Stimulated activated CD8-positive, alpha-beta memory T cell treated with anti-CD3 and anti-CD28 coated beads, Interleukin-4, amount 100 ng/mL, for 48 hours (primary cell): ENCODE measurements at regions not wholly inside any gene's neighbourhood (a gene's known extent, or its start where the extent isn't known, plus 50 kb on each side); places are given as distances from the start of the nearest gene placed in this dataset.

Experiments
- DNase-seq: peaks from one replicate; pipeline ENCODE4 v3.0.0-alpha.2; 2020

GRCh38 chr3:28109829-28110228 is 131.6 kb upstream of the CMC1 start:
- no peak for DNase-seq

- no peak for DNase-seq
These were observed 130.6 kb upstream of the CMC1 start for GRCh38 chr3:28110869-28111268.

GRCh38 chr3:28114893-28115292 is 126.5 kb upstream of the CMC1 start:
- DNase-seq, result no peak

- DNase-seq, result no peak
These were observed 126.1 kb upstream of the CMC1 start for GRCh38 chr3:28115316-28115715.

- no peak for DNase-seq
These were observed 123.8 kb upstream of the CMC1 start for GRCh38 chr3:28117598-28117997.

- no peak for DNase-seq
These were observed 123.3 kb upstream of the CMC1 start for GRCh38 chr3:28118087-28118486.

GRCh38 chr3:28122227-28122626 is 119.2 kb upstream of the CMC1 start:
- no peak for DNase-seq

- no peak for DNase-seq
These were observed 116.5 kb upstream of the CMC1 start for GRCh38 chr3:28124882-28125281.

- DNase-seq, result no peak
These were observed 116.1 kb upstream of the CMC1 start for GRCh38 chr3:28125342-28125741.

GRCh38 chr3:28130836-28131235 is 110.6 kb upstream of the CMC1 start:
- no peak for DNase-seq

- DNase-seq, result no peak
These were observed 108.5 kb upstream of the CMC1 start for GRCh38 chr3:28132941-28133340.

GRCh38 chr3:28134198-28134597 is 107.2 kb upstream of the CMC1 start:
- no peak for DNase-seq

- no peak for DNase-seq
These were observed 106.5 kb upstream of the CMC1 start for GRCh38 chr3:28134792-28135375.

- DNase-seq, result no peak
These were observed 104.7 kb upstream of the CMC1 start for GRCh38 chr3:28136607-28137216.

GRCh38 chr3:28138043-28138610 is 103.3 kb upstream of the CMC1 start:
- no peak for DNase-seq

- DNase-seq, result no peak
These were observed 102.1 kb upstream of the CMC1 start for GRCh38 chr3:28139288-28139687.

GRCh38 chr3:28139967-28140634 is 101.3 kb upstream of the CMC1 start:
- DNase-seq, result no peak

GRCh38 chr3:28140664-28141063 is 100.8 kb upstream of the CMC1 start:
- no peak for DNase-seq

- DNase-seq, result no peak
These were observed 91.5 kb upstream of the CMC1 start for GRCh38 chr3:28149960-28150359.

- DNase-seq, result no peak
These were observed 90.8 kb upstream of the CMC1 start for GRCh38 chr3:28150465-28151206.

- DNase-seq, result no peak
These were observed 90.2 kb upstream of the CMC1 start for GRCh38 chr3:28151207-28151550.

- DNase-seq, result no peak
These were observed 89.7 kb upstream of the CMC1 start for GRCh38 chr3:28151608-28152228.

GRCh38 chr3:28155631-28156030 is 85.8 kb upstream of the CMC1 start:
- no peak for DNase-seq
